OCI-LY1 (cell line): ENCODE measurements at regions not wholly inside any gene's neighbourhood (a gene's known extent, or its start where the extent isn't known, plus 50 kb on each side); places are given as distances from the start of the nearest gene placed in this dataset.

Source experiments
- CTCF ChIP-seq: fragments of 200-600 bp; sonication (generic), shearing (Covaris generic); IDR thresholded peaks from 2 replicates; pipeline ENCODE4 v1.5.1; 2017; ENCODE audit warnings: mild to moderate bottlenecking, antibody characterized with exemption, low read length, moderate library complexity, mixed read lengths
- EZH2 ChIP-seq: fragments of 200-600 bp; sonication (generic), shearing (Covaris generic); IDR thresholded peaks from 2 replicates; pipeline ENCODE4 v1.8.0; 2017; ENCODE audit warnings: borderline replicate concordance, mixed run types, mild to moderate bottlenecking, antibody characterized with exemption, low read length, moderate library complexity, mixed read lengths

GRCh38 chr14:97413022-97413539 lies 615.9 kb downstream of the VRK1 start:
- TF ChIP-seq CTCF (no peak), EZH2 (no peak)
